ENCODE measurements at regions not wholly inside any gene's neighbourhood (a gene's known extent, or its start where the extent isn't known, plus 50 kb on each side); places are given as distances from the start of the nearest gene placed in this dataset.

DNA sequence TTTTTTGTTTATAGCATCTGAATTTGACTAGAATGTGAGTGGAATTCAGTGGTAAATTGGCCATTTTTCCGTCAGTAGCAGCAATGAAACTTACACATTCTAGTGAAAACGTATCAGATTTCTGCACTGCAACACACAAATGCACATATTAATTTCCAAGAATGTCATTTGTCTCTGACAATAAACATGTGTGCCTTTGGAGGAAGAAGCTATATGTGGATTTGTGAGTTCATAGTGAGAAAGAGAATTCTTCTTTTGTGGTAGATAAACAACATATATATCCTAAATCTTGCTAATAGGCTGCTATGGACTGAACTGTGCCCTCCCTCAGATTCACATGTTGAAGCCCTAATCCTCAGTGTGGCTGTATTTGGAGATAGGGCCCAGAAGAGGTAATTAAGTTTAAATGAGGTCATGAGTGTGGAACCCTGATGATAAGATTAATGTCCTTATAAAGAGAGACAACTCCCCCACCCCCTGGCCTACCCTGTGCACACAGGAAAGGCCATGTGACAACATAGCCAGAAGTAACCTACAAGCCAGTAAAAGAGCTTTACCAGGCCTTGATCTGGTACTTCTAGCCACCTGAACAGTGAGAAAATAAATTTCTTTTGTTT lies 200.2 kb upstream of the EYA4 start:
- Histone ChIP-seq H3K4me1 (ENCODE audit: insufficient read depth, low read length) (no peaks in the 10 kb centered on the region), H3K4me3 (ENCODE audit: insufficient read depth, low read length) (no peak overlapping the region), H3K79me2 (ENCODE audit: insufficient read depth, low read length) (no peaks in the 10 kb centered on the region), H2AFZ (ENCODE audit: low read length) (no peak overlapping the region), H3K4me2 (ENCODE audit: insufficient read depth, low read length) (no peak overlapping the region), H3K27me3 (ENCODE audit: insufficient read depth, low read length) (no peaks in the 10 kb centered on the region), H3K36me3 (ENCODE audit: insufficient read depth, low read length) (no peaks in the 10 kb centered on the region), H3K27ac (ENCODE audit: low read depth, low read length) (no peak overlapping the region), H3K9me3 (ENCODE audit: low read depth, low read length) (no peaks in the 10 kb centered on the region), H4K20me1 (ENCODE audit: insufficient read depth, low read length) (no peaks in the 10 kb centered on the region)
- TF ChIP-seq CTCF (IDR thresholded peaks at IDR 0.05; ENCODE audit: extremely low read depth, low read depth, low read length): no peak
- no peak for DNase-seq (ENCODE audit: insufficient read length, low spot score, missing footprints)

DNA sequence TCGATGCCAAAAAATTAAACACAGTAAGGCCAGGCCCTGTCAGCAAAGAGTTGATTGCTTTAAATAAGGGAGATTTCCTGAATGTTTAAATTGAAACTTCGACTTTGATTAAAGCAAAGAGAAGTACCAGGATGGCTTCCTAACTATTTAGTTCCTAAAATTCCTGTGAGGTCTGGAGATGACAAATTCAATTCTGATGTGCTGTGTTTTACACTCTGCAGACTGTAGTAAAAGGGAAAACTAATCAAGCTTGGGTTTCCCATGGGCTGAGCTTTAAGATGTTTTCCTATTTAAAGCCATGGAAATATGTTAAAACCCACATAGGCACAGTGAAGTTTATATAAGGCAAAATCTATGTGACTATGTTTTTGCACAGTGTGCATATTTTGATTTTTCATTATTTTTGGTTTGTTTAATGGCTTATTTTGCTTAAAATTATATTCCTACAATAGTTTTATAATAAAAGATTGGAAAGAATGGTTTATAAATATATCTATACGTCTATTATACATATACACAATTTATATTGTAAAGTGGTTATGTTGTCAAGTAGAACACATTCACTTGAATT lies 198.5 kb upstream of the EYA4 start:
- TF ChIP-seq CTCF (IDR thresholded peaks at IDR 0.05; ENCODE audit: extremely low read depth, low read depth, low read length): no peak
- Histone ChIP-seq H3K27ac (ENCODE audit: low read depth, low read length) (no peak overlapping the region), H3K4me1 (ENCODE audit: insufficient read depth, low read length) (no peaks in the 10 kb centered on the region), H3K9me3 (ENCODE audit: low read depth, low read length) (no peaks in the 10 kb centered on the region), H2AFZ (ENCODE audit: low read length) (no peak overlapping the region), H3K4me3 (ENCODE audit: insufficient read depth, low read length) (no peak overlapping the region), H3K27me3 (ENCODE audit: insufficient read depth, low read length) (no peaks in the 10 kb centered on the region), H4K20me1 (ENCODE audit: insufficient read depth, low read length) (no peaks in the 10 kb centered on the region), H3K36me3 (ENCODE audit: insufficient read depth, low read length) (no peaks in the 10 kb centered on the region), H3K4me2 (ENCODE audit: insufficient read depth, low read length) (no peak overlapping the region), H3K79me2 (ENCODE audit: insufficient read depth, low read length) (no peaks in the 10 kb centered on the region)
- no peak for DNase-seq (ENCODE audit: insufficient read length, low spot score, missing footprints)

DNA sequence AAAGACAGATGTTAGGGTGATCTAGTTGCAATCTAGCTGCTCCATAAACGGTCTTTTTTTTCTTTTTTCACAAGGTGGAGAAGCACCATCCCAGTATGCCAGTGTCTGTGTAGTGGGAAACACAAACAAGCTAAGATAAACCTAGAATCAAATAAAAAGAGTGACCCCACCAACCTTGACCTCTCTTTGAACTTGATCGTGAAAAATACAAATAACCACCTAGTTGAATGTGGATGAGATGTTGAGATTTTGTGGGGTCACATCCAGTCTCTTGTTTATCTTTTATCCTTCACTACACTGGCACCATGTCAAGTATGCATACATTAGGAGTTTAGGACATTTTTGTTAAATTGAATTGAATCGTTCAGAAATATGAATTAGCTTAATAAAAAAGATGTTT lies 194.6 kb upstream of the EYA4 start:
- H2AFZ ChIP-seq (ENCODE audit: low read length): no peak overlapping the region
- H3K79me2 ChIP-seq (ENCODE audit: insufficient read depth, low read length): no peaks in the 10 kb centered on the region
- H4K20me1 ChIP-seq (ENCODE audit: insufficient read depth, low read length): no peaks in the 10 kb centered on the region
- no peak for DNase-seq (ENCODE audit: insufficient read length, low spot score, missing footprints)
- H3K4me3 ChIP-seq (ENCODE audit: insufficient read depth, low read length): no peak overlapping the region
- no peak overlapping the region for H3K4me2 ChIP-seq (ENCODE audit: insufficient read depth, low read length)
- H3K4me1 ChIP-seq (ENCODE audit: insufficient read depth, low read length): no peaks in the 10 kb centered on the region
- no peak for TF ChIP-seq CTCF (IDR thresholded peaks at IDR 0.05; ENCODE audit: extremely low read depth, low read depth, low read length)
- no peaks in the 10 kb centered on the region for H3K36me3 ChIP-seq (ENCODE audit: insufficient read depth, low read length)
- no peak overlapping the region for H3K27ac ChIP-seq (ENCODE audit: low read depth, low read length)
- H3K9me3 ChIP-seq (ENCODE audit: low read depth, low read length): no peaks in the 10 kb centered on the region
- no peaks in the 10 kb centered on the region for H3K27me3 ChIP-seq (ENCODE audit: insufficient read depth, low read length)

DNA sequence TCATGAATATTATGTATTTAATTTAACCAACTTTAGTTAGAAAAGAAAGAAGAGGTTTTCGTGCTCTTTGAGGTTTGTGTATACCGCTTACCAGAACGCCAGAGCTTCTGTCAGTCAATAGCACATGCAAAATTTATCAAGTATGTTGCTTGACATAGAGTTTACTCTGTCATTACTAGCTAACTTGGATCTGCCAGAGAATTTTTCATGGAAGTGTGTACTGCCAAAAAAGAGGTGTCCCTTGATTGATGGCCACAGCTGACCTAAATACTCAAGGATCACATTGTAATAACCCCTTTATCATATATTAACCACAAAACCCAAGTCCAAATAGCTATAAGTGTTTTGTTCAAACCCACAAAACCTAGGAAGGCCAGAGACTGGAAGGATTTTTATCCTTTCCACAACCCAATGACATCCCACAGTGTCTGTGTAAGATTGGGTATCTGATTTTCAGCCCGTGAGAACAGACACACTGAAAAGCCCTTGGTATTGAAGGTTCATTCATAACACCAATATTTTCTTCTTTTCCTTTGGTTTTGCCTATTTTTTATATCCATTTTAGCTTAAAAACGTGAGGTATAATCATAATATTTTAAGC lies 194.0 kb upstream of the EYA4 start:
- no peak overlapping the region for H3K27ac ChIP-seq (ENCODE audit: low read depth, low read length)
- no peaks in the 10 kb centered on the region for H3K9me3 ChIP-seq (ENCODE audit: low read depth, low read length)
- H3K36me3 ChIP-seq (ENCODE audit: insufficient read depth, low read length): no peaks in the 10 kb centered on the region
- no peaks in the 10 kb centered on the region for H3K27me3 ChIP-seq (ENCODE audit: insufficient read depth, low read length)
- no peaks in the 10 kb centered on the region for H4K20me1 ChIP-seq (ENCODE audit: insufficient read depth, low read length)
- no peak for TF ChIP-seq CTCF (IDR thresholded peaks at IDR 0.05; ENCODE audit: extremely low read depth, low read depth, low read length)
- H3K4me3 ChIP-seq (ENCODE audit: insufficient read depth, low read length): no peak overlapping the region
- H3K4me2 ChIP-seq (ENCODE audit: insufficient read depth, low read length): no peak overlapping the region
- H3K4me1 ChIP-seq (ENCODE audit: insufficient read depth, low read length): no peaks in the 10 kb centered on the region
- H2AFZ ChIP-seq (ENCODE audit: low read length): no peak overlapping the region
- no peaks in the 10 kb centered on the region for H3K79me2 ChIP-seq (ENCODE audit: insufficient read depth, low read length)
- no peak for DNase-seq (ENCODE audit: insufficient read length, low spot score, missing footprints)

Data from osteoblast (primary cell).